HL-60 (cell line): ENCODE measurements at regions not wholly inside any gene's neighbourhood (a gene's known extent, or its start where the extent isn't known, plus 50 kb on each side); places are given as distances from the start of the nearest gene placed in this dataset.
A peak's percentile ranks its signal among the peaks of the same experiment; 100 is the strongest.
"Not testable (repeated sequence)": the region's sequence is repeated elsewhere in the genome, so short reads cannot be mapped to it uniquely, and the experiment has no call there.

Experiments used
- DNase-seq, 2 experiments: peaks; one replicate each; pipeline ENCODE4 v3.0.0-alpha.2; 2010 to 2020; ENCODE audit warnings: low read depth in 1 of 2, low spot score in 1 of 2
- H3K27ac ChIP-seq: fragments of 250-450 bp; sonication (Bioruptor Pico); replicated peaks from 2 replicates; pipeline ENCODE4 v1.5.1; 2020; ENCODE audit warnings: mild to moderate bottlenecking, moderate library complexity
- H3K27me3 ChIP-seq: fragments of 250-450 bp; sonication (Bioruptor Pico); 2 replicates; pipeline ENCODE4 v1.5.1; 2021; ENCODE audit warnings: mild to moderate bottlenecking, moderate library complexity; ENCODE audit not compliant: insufficient read depth, poor library complexity, severe bottlenecking
- H3K4me3 ChIP-seq: replicated peaks from 2 replicates; pipeline ENCODE4 v1.5.1; 2011; ENCODE audit warnings: mild to moderate bottlenecking, control low read depth, low read length; ENCODE audit not compliant: insufficient read depth
- CTCF ChIP-seq: IDR thresholded peaks from one replicate; pipeline ENCODE4 v1.5.1; 2011; ENCODE audit warnings: low read length, control low read depth, inconsistent platforms; ENCODE audit not compliant: insufficient read depth
- GABPA ChIP-seq: IDR thresholded peaks from 2 replicates; pipeline ENCODE4 v1.6.1; 2012; ENCODE audit warnings: low read depth
- POLR2AphosphoS5 ChIP-seq: IDR thresholded peaks from 2 replicates; pipeline ENCODE4 v1.6.1; 2012; ENCODE audit warnings: low read depth
- REST ChIP-seq: IDR thresholded peaks from 2 replicates; pipeline ENCODE4 v1.6.1; 2012; ENCODE audit warnings: low read depth; ENCODE audit not compliant: insufficient replicate concordance
- SPI1 ChIP-seq: IDR thresholded peaks from 2 replicates; pipeline ENCODE4 v1.6.1; 2012; ENCODE audit warnings: low read depth, mild to moderate bottlenecking, borderline replicate concordance

- H3K27ac ChIP-seq: no peak overlapping the region
These were observed 214.8 kb downstream of the TBC1D2B start for GRCh38 chr15:77862651-77863104.

GRCh38 chr15:77861997-77862635, 215.4 kb downstream of the TBC1D2B start:
- DNase-seq, H3K4me3 ChIP-seq, H3K27me3 ChIP-seq, H3K27ac ChIP-seq: not testable (repeated sequence)

More at GRCh38 chr15:77862651-77863104, 214.8 kb downstream of the TBC1D2B start:
- Histone ChIP-seq H3K27me3 (no peaks in the 10 kb centered on the region), H3K4me3 (no peak overlapping the region)
- TF ChIP-seq GABPA: no peak
- TF ChIP-seq REST: no peak
- no peak for TF ChIP-seq SPI1
- TF ChIP-seq POLR2AphosphoS5: no peak
- TF ChIP-seq CTCF: no peak
- no peak for DNase-seq

GRCh38 chr15:77860071-77860691, 217.3 kb downstream of the TBC1D2B start:
- no peak for DNase-seq
- TF ChIP-seq SPI1 (no peak), GABPA (no peak), CTCF (no peak), REST (no peak), POLR2AphosphoS5 (no peak)
- no peaks in the 10 kb centered on the region for H3K27me3 ChIP-seq

GRCh38 chr15:77859491-77860060, 217.9 kb downstream of the TBC1D2B start:
- no peak for DNase-seq
- TF ChIP-seq GABPA: no peak
- Histone ChIP-seq H3K27ac (peak overlapping the region; percentile 53), H3K4me3 (no peak overlapping the region), H3K27me3 (no peaks in the 10 kb centered on the region)

More at GRCh38 chr15:77860071-77860691, 217.3 kb downstream of the TBC1D2B start:
- Histone ChIP-seq H3K4me3 (no peak overlapping the region), H3K27ac (no peak overlapping the region)
